GM10266 (cell line): ENCODE measurements at regions not wholly inside any gene's neighbourhood (a gene's known extent, or its start where the extent isn't known, plus 50 kb on each side); places are given as distances from the start of the nearest gene placed in this dataset.

ENCODE experiments used
- DNase-seq: peaks from one replicate; pipeline ENCODE4 v3.0.0; 2012; ENCODE audit errors: extremely low spot score
- CTCF ChIP-seq: IDR thresholded peaks from 2 replicates; pipeline ENCODE4 v1.5.1; 2012; ENCODE audit warnings: mild to moderate bottlenecking, low read depth; ENCODE audit not compliant: control insufficient read depth, insufficient read depth; ENCODE audit errors: missing control alignments

- no peak for DNase-seq
- no peak for TF ChIP-seq CTCF
Measured at GRCh38 chr12:91974541-91975085, 171.0 kb downstream of the BTG1 start.

GRCh38 chr12:91973813-91974212, 171.8 kb downstream of the BTG1 start:
- DNase-seq, result no peak
- no peak for TF ChIP-seq CTCF

- TF ChIP-seq CTCF, result no peak
Measured at GRCh38 chr12:91972896-91973295, 172.8 kb downstream of the BTG1 start.

DNA sequence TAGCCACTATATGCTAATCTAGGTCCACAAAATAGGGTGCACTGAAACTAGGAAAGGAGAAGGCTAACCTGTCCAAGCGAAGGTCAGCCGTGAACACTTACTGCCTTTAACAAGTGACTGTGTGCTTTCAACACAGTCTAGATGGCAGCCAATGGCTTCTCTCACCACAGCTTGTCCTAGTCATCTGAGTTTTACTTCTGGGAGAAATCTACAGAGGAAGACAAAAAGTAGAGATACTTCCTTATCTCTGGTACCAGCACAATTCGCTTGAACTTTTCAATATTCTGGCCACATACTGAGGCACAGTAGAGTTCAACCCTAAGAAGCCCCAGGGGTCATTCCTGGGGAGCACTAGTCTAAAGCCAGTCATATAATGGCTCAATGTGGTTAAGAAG, 176.9 kb downstream of the BTG1 start:
- DNase-seq, result no peak
- TF ChIP-seq CTCF, result no peak

More at GRCh38 chr12:91972896-91973295, 172.8 kb downstream of the BTG1 start:
- DNase-seq, result no peak

DNA sequence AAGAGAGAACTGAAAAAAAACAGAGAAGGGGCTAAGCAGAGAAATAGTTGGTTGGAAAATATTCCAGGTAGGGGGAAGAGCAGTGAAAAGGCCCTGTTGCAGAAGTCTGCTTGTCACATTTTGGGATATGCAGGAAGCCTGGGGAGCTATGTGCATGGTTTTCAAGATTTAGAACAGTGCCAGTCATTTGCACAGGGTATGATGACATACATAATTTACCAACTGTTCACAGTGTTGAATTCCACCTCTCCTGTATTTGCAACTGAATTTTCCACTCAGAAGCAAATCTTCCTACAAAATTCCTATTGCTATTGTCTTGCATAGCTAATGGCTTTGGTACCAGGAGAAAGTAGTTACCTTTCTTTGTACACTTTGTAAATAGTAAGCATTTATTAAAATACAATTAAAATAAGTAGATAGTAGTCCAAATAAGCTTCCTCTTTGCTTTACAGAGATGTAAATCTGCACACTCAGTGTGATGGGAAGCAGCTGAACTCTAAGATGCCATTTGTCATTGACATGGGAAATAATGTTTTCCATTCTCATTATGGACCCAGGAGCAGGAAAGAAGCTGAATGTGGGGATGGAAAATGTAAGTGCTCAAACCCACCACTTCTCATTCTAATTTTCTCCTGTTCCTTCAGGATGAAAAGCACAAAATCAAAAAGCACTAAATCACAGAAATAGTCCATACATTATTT, 177.4 kb downstream of the BTG1 start:
- DNase-seq, result no peak
- no peak for TF ChIP-seq CTCF

DNA sequence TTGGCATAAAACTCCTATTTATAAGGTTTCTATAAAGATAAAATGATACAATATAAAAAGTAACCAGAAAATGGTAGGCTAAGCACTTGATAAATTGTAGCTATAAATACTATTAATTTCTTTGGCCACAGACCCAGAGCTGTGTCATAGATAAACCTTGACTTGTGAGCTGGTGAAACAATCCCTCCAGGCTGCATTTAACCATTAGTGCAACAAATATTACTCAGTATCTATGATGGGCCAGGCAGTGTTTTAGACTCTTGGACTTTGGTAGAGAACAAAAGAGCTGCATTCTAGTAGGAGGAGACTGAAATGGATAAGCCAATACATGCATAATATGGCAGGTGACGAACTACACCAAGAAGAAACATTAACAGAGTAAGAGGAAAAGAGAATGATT, 178.1 kb downstream of the BTG1 start:
- no peak for TF ChIP-seq CTCF
- no peak for DNase-seq

DNA sequence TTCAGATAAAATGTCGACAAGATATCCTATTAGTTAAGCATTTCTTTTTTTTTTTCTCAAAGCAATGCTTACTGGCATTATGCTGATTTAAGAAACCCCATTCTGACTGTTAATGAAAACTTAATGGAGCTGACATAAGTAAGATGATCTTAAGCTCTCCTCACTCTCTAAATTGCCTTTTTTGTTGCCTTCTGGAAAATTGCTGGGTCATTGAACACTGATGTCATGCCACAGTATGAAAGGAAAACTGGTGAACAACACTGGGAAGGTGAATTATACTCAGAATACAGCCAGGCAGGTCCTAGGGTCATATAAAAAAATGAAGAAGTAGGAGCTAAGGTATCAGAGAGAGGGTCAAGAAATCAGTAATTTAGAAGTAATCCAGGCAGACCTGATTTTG, 179.9 kb downstream of the BTG1 start:
- TF ChIP-seq CTCF, result no peak
- DNase-seq, result no peak
